Panc1 (cell line): ENCODE measurements at regions not wholly inside any gene's neighbourhood (a gene's known extent, or its start where the extent isn't known, plus 50 kb on each side); places are given as distances from the start of the nearest gene placed in this dataset.

ENCODE experiments used
- CTCF ChIP-seq: fragments of 450-650 bp; IDR thresholded peaks from 2 replicates; pipeline ENCODE4 v1.5.1; 2017; ENCODE audit warnings: mild to moderate bottlenecking
- POLR2AphosphoS5 ChIP-seq: IDR thresholded peaks from 2 replicates; pipeline ENCODE4 v1.6.1; 2012; ENCODE audit warnings: mild to moderate bottlenecking, low read depth, low read length, moderate library complexity
- TCF7L2 ChIP-seq: IDR thresholded peaks from 2 replicates; pipeline ENCODE4 v1.6.1; 2011; ENCODE audit warnings: mild to moderate bottlenecking, low read depth, low read length, inconsistent platforms
- TF ChIP-seq, protein P1 (sequence below), 2 experiments: IDR thresholded peaks; 2 replicates each; pipeline ENCODE4 v1.6.1; 2011 to 2012; ENCODE audit warnings: low read depth in 2 of 2, control low read depth in 1 of 2, low read length in 1 of 2, mild to moderate bottlenecking in 1 of 2, moderate library complexity in 1 of 2; ENCODE audit not compliant: insufficient read depth in 1 of 2

- TF ChIP-seq CTCF (no peak), TCF7L2 (no peak), POLR2AphosphoS5 (no peak)
- TF ChIP-seq, protein P1, sequence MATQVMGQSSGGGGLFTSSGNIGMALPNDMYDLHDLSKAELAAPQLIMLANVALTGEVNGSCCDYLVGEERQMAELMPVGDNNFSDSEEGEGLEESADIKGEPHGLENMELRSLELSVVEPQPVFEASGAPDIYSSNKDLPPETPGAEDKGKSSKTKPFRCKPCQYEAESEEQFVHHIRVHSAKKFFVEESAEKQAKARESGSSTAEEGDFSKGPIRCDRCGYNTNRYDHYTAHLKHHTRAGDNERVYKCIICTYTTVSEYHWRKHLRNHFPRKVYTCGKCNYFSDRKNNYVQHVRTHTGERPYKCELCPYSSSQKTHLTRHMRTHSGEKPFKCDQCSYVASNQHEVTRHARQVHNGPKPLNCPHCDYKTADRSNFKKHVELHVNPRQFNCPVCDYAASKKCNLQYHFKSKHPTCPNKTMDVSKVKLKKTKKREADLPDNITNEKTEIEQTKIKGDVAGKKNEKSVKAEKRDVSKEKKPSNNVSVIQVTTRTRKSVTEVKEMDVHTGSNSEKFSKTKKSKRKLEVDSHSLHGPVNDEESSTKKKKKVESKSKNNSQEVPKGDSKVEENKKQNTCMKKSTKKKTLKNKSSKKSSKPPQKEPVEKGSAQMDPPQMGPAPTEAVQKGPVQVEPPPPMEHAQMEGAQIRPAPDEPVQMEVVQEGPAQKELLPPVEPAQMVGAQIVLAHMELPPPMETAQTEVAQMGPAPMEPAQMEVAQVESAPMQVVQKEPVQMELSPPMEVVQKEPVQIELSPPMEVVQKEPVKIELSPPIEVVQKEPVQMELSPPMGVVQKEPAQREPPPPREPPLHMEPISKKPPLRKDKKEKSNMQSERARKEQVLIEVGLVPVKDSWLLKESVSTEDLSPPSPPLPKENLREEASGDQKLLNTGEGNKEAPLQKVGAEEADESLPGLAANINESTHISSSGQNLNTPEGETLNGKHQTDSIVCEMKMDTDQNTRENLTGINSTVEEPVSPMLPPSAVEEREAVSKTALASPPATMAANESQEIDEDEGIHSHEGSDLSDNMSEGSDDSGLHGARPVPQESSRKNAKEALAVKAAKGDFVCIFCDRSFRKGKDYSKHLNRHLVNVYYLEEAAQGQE (IDR thresholded peaks at IDR 0.05; ENCODE audit: insufficient read depth in 1 of 2, low read depth in 2 of 2, low read length in 1 of 2), result no peak
Measured at GRCh38 chrX:130482871-130483270, 81.1 kb downstream of the RBMX2 start.
